H9 (cell line): ENCODE measurements at regions not wholly inside any gene's neighbourhood (a gene's known extent, or its start where the extent isn't known, plus 50 kb on each side); places are given as distances from the start of the nearest gene placed in this dataset.

ENCODE experiments used
- DNase-seq: peaks from one replicate; pipeline ENCODE4 v3.0.0-alpha.2; 2017
- H2AFZ ChIP-seq: one replicate; pipeline ENCODE4 v1.6.1; 2013; ENCODE audit warnings: mild to moderate bottlenecking, low read length, control low read depth, moderate library complexity
- H2AK5ac ChIP-seq: 2 replicates; pipeline ENCODE4 v1.6.1; 2013; ENCODE audit warnings: low read length, control low read depth, mixed read lengths; ENCODE audit not compliant: insufficient read length
- H2BK120ac ChIP-seq: one replicate; pipeline ENCODE4 v1.6.1; 2013; ENCODE audit warnings: low read depth, mild to moderate bottlenecking, low read length, control low read depth, inconsistent platforms; ENCODE audit not compliant: poor library complexity, severe bottlenecking
- H2BK12ac ChIP-seq: 2 replicates; pipeline ENCODE4 v1.6.1; 2013; ENCODE audit warnings: low read length, control low read depth, mixed read lengths, low read depth; ENCODE audit not compliant: insufficient read length
- H2BK15ac ChIP-seq: 2 replicates; pipeline ENCODE4 v1.6.1; 2013; ENCODE audit warnings: low read depth, low read length, control low read depth
- H2BK20ac ChIP-seq: one replicate; pipeline ENCODE4 v1.6.1; 2013; ENCODE audit warnings: low read depth, mild to moderate bottlenecking, low read length, control low read depth, inconsistent platforms; ENCODE audit not compliant: poor library complexity, severe bottlenecking
- H2BK5ac ChIP-seq: 2 replicates; pipeline ENCODE4 v1.6.1; 2013; ENCODE audit warnings: low read length, control low read depth, mixed read lengths; ENCODE audit not compliant: insufficient read length
- H3K14ac ChIP-seq: 2 replicates; pipeline ENCODE4 v1.6.1; 2013; ENCODE audit warnings: low read length, control low read depth; ENCODE audit not compliant: insufficient read depth
- H3K18ac ChIP-seq: 2 replicates; pipeline ENCODE4 v1.6.1; 2013; ENCODE audit warnings: low read depth, mild to moderate bottlenecking, mixed read lengths, low read length, control low read depth; ENCODE audit not compliant: insufficient read length
- H3K23ac ChIP-seq: 2 replicates; pipeline ENCODE4 v1.6.1; 2013; ENCODE audit warnings: low read length, control low read depth, mixed read lengths, low read depth; ENCODE audit not compliant: insufficient read length
- H3K23me2 ChIP-seq: 2 replicates; pipeline ENCODE4 v1.6.1; 2013; ENCODE audit warnings: low read depth, mild to moderate bottlenecking, mixed read lengths, low read length, control low read depth; ENCODE audit not compliant: insufficient read length, poor library complexity, severe bottlenecking
- H3K27ac ChIP-seq: 2 replicates; pipeline ENCODE4 v1.5.1; 2013; ENCODE audit warnings: low read length, control low read depth, mixed read lengths, low read depth; ENCODE audit not compliant: insufficient read length
- H3K27me3 ChIP-seq: 2 replicates; pipeline ENCODE4 v1.6.1; 2013; ENCODE audit warnings: low read length, control low read depth, inconsistent platforms; ENCODE audit not compliant: insufficient read depth
- H3K4ac ChIP-seq: 2 replicates; pipeline ENCODE4 v1.6.1; 2013; ENCODE audit warnings: low read depth, mild to moderate bottlenecking, control low read depth, inconsistent platforms, low read length, moderate library complexity
- H3K4me1 ChIP-seq: 2 replicates; pipeline ENCODE4 v1.6.1; 2013; ENCODE audit warnings: low read length, control low read depth, inconsistent platforms; ENCODE audit not compliant: insufficient read depth
- H3K4me2 ChIP-seq: 2 replicates; pipeline ENCODE4 v1.6.1; 2013; ENCODE audit warnings: low read length, control low read depth, mixed read lengths; ENCODE audit not compliant: insufficient read length, insufficient read depth
- H3K56ac ChIP-seq: 2 replicates; pipeline ENCODE4 v1.6.1; 2013; ENCODE audit warnings: low read depth, mild to moderate bottlenecking, mixed read lengths, low read length, control low read depth; ENCODE audit not compliant: insufficient read length
- H3K79me1 ChIP-seq: 2 replicates; pipeline ENCODE4 v1.6.1; 2013; ENCODE audit warnings: low read depth, mild to moderate bottlenecking, moderate library complexity, low read length, control low read depth, inconsistent platforms; ENCODE audit not compliant: insufficient read depth, poor library complexity, severe bottlenecking
- H3K79me2 ChIP-seq: 2 replicates; pipeline ENCODE4 v1.6.1; 2013; ENCODE audit warnings: low read length, control low read depth, inconsistent platforms; ENCODE audit not compliant: insufficient read depth
- H3K9ac ChIP-seq: 2 replicates; pipeline ENCODE4 v1.6.1; 2013; ENCODE audit warnings: low read length, control low read depth, mixed read lengths; ENCODE audit not compliant: insufficient read length; ENCODE audit errors: extremely low read depth
- H3K9me3 ChIP-seq: one replicate; pipeline ENCODE4 v1.6.1; 2013; ENCODE audit warnings: low read depth, low read length, inconsistent platforms; ENCODE audit not compliant: control insufficient read depth
- H3T11ph ChIP-seq: one replicate; pipeline ENCODE4 v1.6.1; 2013; ENCODE audit warnings: mild to moderate bottlenecking, low read length, control low read depth, inconsistent platforms
- H4K20me1 ChIP-seq: one replicate; pipeline ENCODE4 v1.6.1; 2013; ENCODE audit not compliant: control insufficient read depth, insufficient read length, insufficient read depth
- H4K5ac ChIP-seq: 2 replicates; pipeline ENCODE4 v1.6.1; 2013; ENCODE audit warnings: low read depth, mild to moderate bottlenecking, mixed read lengths, low read length, control low read depth; ENCODE audit not compliant: insufficient read length
- H4K8ac ChIP-seq: replicated peaks from 2 replicates; pipeline ENCODE4 v1.6.1; 2013; ENCODE audit warnings: low read length, control low read depth, mixed read lengths, low read depth; ENCODE audit not compliant: insufficient read length
- H4K91ac ChIP-seq: 2 replicates; pipeline ENCODE4 v1.6.1; 2013; ENCODE audit warnings: low read depth, mild to moderate bottlenecking, moderate library complexity, mixed read lengths, low read length, control low read depth; ENCODE audit not compliant: insufficient read length
- H3K27ac Mint-ChIP-seq, 3 experiments: 2 replicates in 2 of 3; 3 replicates in 1 of 3; pipeline ENCODE4 v1.8.0; 2020 to 2021; ENCODE audit warnings: mixed read lengths in 3 of 3, mild to moderate bottlenecking in 1 of 3, moderate library complexity in 1 of 3
- H3K27me3 Mint-ChIP-seq: 2 replicates; pipeline ENCODE4 v1.8.0; 2021; ENCODE audit warnings: low read depth, mild to moderate bottlenecking, moderate library complexity, mixed read lengths
- H3K36me3 Mint-ChIP-seq, 3 experiments: 2 replicates in 2 of 3; 3 replicates in 1 of 3; pipeline ENCODE4 v1.8.0; 2020 to 2021; ENCODE audit warnings: low read depth in 3 of 3, mixed read lengths in 3 of 3; ENCODE audit not compliant: insufficient read depth in 1 of 3
- H3K4me1 Mint-ChIP-seq, 2 experiments: 2 replicates each; pipeline ENCODE4 v1.8.0; 2020; ENCODE audit warnings: mixed read lengths in 2 of 2
- H3K4me3 Mint-ChIP-seq, 2 experiments: 2 replicates in 1 of 2; 3 replicates in 1 of 2; pipeline ENCODE4 v1.8.0; 2020 to 2021; ENCODE audit warnings: mild to moderate bottlenecking in 2 of 2, mixed read lengths in 2 of 2, moderate library complexity in 1 of 2
- H3K9me3 Mint-ChIP-seq, 2 experiments: 2 replicates in 1 of 2; 3 replicates in 1 of 2; pipeline ENCODE4 v1.8.0; 2020; ENCODE audit warnings: mild to moderate bottlenecking in 2 of 2, mixed read lengths in 2 of 2, moderate library complexity in 1 of 2
- CTCF ChIP-seq: fragments of 200-600 bp; sonication (generic); conservative IDR thresholded peaks from 3 replicates; pipeline ENCODE4 v1.8.0; 2021; ENCODE audit warnings: antibody characterized with exemption, mild to moderate bottlenecking
- WGBS: extraction: QIAGEN DNeasy Blood & Tissue Kit; methylation state at CpG from one replicate; pipeline ENCODE4 v1.1.7; 2013; ENCODE audit warnings: missing lambda C conversion rate, low lambda C conversion rate, mixed read lengths; ENCODE audit not compliant: insufficient read length; ENCODE audit errors: extremely low coverage; 5-methylcytosine and 5-hydroxymethylcytosine counted together

GRCh38 chr10:43862756-43863155 is 214.1 kb upstream of the ZNF32 start:
- Histone ChIP-seq H3K18ac (no peak overlapping the region), H3K4ac (no peak overlapping the region), H3K23ac (no peak overlapping the region), H3K23me2 (no peaks in the 10 kb centered on the region), H2AFZ (no peak overlapping the region), H4K8ac (no peak overlapping the region), H3T11ph (no peak overlapping the region), H3K9me3 (no peaks in the 10 kb centered on the region), H3K56ac (no peak overlapping the region), H3K27ac (no peak overlapping the region), H3K4me1 (no peaks in the 10 kb centered on the region), H2BK15ac (no peak overlapping the region), H2BK5ac (no peak overlapping the region), H3K79me2 (no peaks in the 10 kb centered on the region), H3K27me3 (no peaks in the 10 kb centered on the region), H3K9ac (no peak overlapping the region), H2AK5ac (no peak overlapping the region), H3K4me2 (no peak overlapping the region), H4K5ac (no peak overlapping the region), H4K91ac (no peak overlapping the region), H2BK120ac (no peak overlapping the region), H2BK20ac (no peak overlapping the region), H3K79me1 (no peaks in the 10 kb centered on the region), H4K20me1 (no peaks in the 10 kb centered on the region), H3K14ac (no peak overlapping the region), H2BK12ac (no peak overlapping the region)
- no peak overlapping the region for H3K27ac Mint-ChIP-seq
- H3K4me1 Mint-ChIP-seq: peaks cover 0 to 2% of the 10 kb centered on the region in 2 experiments; a peak in 1 of 4 replicates
- H3K27me3 Mint-ChIP-seq: peaks cover 4% of the 10 kb centered on the region
- no peak for DNase-seq
- TF ChIP-seq CTCF: no peak
- H3K36me3 Mint-ChIP-seq: no peaks in the 10 kb centered on the region
- H3K4me3 Mint-ChIP-seq: no peak overlapping the region; a peak in 1 of 5 replicates
- H3K9me3 Mint-ChIP-seq: no peaks in the 10 kb centered on the region
- no CpG with 5 or more reads among the region's 5 CpGs for WGBS
